ENCODE measurements at regions not wholly inside any gene's neighbourhood (a gene's known extent, or its start where the extent isn't known, plus 50 kb on each side); places are given as distances from the start of the nearest gene placed in this dataset.

GRCh38 chr10:60711496-60711895 lies 66.8 kb upstream of the CDK1 start:
- H3K9ac ChIP-seq (ENCODE audit: low read depth in 1 of 2, low read length in 2 of 2), result no peak overlapping the region
- no peak overlapping the region for H3K27ac ChIP-seq (ENCODE audit: low read depth in 1 of 2, low read length in 2 of 2)
- no peak for DNase-seq (ENCODE audit: low spot score)
- H3K9me3 ChIP-seq (ENCODE audit: control insufficient read depth in 4 of 4, low read length in 3 of 4), result no peaks in the 10 kb centered on the region
- H3K36me3 ChIP-seq (ENCODE audit: control insufficient read depth in 4 of 4, insufficient read depth in 3 of 4, low read depth in 1 of 4, low read length in 3 of 4), result no peaks in the 10 kb centered on the region
- TF ChIP-seq, protein P1, sequence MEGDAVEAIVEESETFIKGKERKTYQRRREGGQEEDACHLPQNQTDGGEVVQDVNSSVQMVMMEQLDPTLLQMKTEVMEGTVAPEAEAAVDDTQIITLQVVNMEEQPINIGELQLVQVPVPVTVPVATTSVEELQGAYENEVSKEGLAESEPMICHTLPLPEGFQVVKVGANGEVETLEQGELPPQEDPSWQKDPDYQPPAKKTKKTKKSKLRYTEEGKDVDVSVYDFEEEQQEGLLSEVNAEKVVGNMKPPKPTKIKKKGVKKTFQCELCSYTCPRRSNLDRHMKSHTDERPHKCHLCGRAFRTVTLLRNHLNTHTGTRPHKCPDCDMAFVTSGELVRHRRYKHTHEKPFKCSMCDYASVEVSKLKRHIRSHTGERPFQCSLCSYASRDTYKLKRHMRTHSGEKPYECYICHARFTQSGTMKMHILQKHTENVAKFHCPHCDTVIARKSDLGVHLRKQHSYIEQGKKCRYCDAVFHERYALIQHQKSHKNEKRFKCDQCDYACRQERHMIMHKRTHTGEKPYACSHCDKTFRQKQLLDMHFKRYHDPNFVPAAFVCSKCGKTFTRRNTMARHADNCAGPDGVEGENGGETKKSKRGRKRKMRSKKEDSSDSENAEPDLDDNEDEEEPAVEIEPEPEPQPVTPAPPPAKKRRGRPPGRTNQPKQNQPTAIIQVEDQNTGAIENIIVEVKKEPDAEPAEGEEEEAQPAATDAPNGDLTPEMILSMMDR (IDR thresholded peaks at IDR 0.05; ENCODE audit: low read depth, low read length, missing input control), result no peak
- no peaks in the 10 kb centered on the region for H3K4me1 ChIP-seq (ENCODE audit: control insufficient read depth in 4 of 4, insufficient read depth in 4 of 4, low read length in 3 of 4)
- peaks cover 0 to 2% (median 0%) of the 10 kb centered on the region in 4 donors for H3K27me3 ChIP-seq (ENCODE audit: control insufficient read depth in 4 of 4, insufficient read depth in 4 of 4, low read length in 3 of 4)
- no peak overlapping the region for H3K4me3 ChIP-seq (ENCODE audit: low read depth in 1 of 3, low read length in 3 of 3)
- 83% methylated on average over 2 of the region's 2 CpGs for WGBS

- H3K9ac ChIP-seq (ENCODE audit: low read depth in 1 of 2, low read length in 2 of 2), result no peak overlapping the region
- no peak overlapping the region for H3K4me3 ChIP-seq (ENCODE audit: low read depth in 1 of 3, low read length in 3 of 3)
- TF ChIP-seq NR2F2 (IDR thresholded peaks at IDR 0.05), result no peak
- no peak for TF ChIP-seq JUND (IDR thresholded peaks at IDR 0.05)
- TF ChIP-seq, protein P1 (IDR thresholded peaks at IDR 0.05; ENCODE audit: low read depth, low read length, missing input control), result no peak
- no peak for TF ChIP-seq HNF4A (conservative IDR thresholded peaks at IDR 0.05)
- TF ChIP-seq EGR1 (IDR thresholded peaks at IDR 0.05; ENCODE audit: low read depth in 2 of 2), result no peak
- TF ChIP-seq, protein P2, sequence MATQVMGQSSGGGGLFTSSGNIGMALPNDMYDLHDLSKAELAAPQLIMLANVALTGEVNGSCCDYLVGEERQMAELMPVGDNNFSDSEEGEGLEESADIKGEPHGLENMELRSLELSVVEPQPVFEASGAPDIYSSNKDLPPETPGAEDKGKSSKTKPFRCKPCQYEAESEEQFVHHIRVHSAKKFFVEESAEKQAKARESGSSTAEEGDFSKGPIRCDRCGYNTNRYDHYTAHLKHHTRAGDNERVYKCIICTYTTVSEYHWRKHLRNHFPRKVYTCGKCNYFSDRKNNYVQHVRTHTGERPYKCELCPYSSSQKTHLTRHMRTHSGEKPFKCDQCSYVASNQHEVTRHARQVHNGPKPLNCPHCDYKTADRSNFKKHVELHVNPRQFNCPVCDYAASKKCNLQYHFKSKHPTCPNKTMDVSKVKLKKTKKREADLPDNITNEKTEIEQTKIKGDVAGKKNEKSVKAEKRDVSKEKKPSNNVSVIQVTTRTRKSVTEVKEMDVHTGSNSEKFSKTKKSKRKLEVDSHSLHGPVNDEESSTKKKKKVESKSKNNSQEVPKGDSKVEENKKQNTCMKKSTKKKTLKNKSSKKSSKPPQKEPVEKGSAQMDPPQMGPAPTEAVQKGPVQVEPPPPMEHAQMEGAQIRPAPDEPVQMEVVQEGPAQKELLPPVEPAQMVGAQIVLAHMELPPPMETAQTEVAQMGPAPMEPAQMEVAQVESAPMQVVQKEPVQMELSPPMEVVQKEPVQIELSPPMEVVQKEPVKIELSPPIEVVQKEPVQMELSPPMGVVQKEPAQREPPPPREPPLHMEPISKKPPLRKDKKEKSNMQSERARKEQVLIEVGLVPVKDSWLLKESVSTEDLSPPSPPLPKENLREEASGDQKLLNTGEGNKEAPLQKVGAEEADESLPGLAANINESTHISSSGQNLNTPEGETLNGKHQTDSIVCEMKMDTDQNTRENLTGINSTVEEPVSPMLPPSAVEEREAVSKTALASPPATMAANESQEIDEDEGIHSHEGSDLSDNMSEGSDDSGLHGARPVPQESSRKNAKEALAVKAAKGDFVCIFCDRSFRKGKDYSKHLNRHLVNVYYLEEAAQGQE (IDR thresholded peaks at IDR 0.05), result no peak
- no peak for TF ChIP-seq GABPA (IDR thresholded peaks at IDR 0.05 in 1 of 2, conservative IDR thresholded peaks at IDR 0.05 in 1 of 2)
- TF ChIP-seq RXRA (IDR thresholded peaks at IDR 0.05), result no peak
- no peak for TF ChIP-seq FOXA1 (IDR thresholded peaks at IDR 0.05)
- TF ChIP-seq MAX (IDR thresholded peaks at IDR 0.05), result no peak
- TF ChIP-seq YY1 (IDR thresholded peaks at IDR 0.05), result no peak
- no peak for TF ChIP-seq RAD21 (IDR thresholded peaks at IDR 0.05)
- TF ChIP-seq FOXA2 (IDR thresholded peaks at IDR 0.05), result no peak
- TF ChIP-seq TAF1 (conservative IDR thresholded peaks at IDR 0.05), result no peak
- TF ChIP-seq HNF4G (IDR thresholded peaks at IDR 0.05), result no peak
- TF ChIP-seq ATF3 (IDR thresholded peaks at IDR 0.05), result no peak
- TF ChIP-seq, protein P3, sequence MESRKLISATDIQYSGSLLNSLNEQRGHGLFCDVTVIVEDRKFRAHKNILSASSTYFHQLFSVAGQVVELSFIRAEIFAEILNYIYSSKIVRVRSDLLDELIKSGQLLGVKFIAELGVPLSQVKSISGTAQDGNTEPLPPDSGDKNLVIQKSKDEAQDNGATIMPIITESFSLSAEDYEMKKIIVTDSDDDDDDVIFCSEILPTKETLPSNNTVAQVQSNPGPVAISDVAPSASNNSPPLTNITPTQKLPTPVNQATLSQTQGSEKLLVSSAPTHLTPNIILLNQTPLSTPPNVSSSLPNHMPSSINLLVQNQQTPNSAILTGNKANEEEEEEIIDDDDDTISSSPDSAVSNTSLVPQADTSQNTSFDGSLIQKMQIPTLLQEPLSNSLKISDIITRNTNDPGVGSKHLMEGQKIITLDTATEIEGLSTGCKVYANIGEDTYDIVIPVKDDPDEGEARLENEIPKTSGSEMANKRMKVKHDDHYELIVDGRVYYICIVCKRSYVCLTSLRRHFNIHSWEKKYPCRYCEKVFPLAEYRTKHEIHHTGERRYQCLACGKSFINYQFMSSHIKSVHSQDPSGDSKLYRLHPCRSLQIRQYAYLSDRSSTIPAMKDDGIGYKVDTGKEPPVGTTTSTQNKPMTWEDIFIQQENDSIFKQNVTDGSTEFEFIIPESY (IDR thresholded peaks at IDR 0.05), result no peak
- H3K27me3 ChIP-seq (ENCODE audit: control insufficient read depth in 4 of 4, insufficient read depth in 4 of 4, low read length in 3 of 4), result peaks cover 0 to 3% (median 0%) of the 10 kb centered on the region in 4 donors
- H3K9me3 ChIP-seq (ENCODE audit: control insufficient read depth in 4 of 4, low read length in 3 of 4), result no peaks in the 10 kb centered on the region
- H3K36me3 ChIP-seq (ENCODE audit: control insufficient read depth in 4 of 4, insufficient read depth in 3 of 4, low read depth in 1 of 4, low read length in 3 of 4), result no peaks in the 10 kb centered on the region
- WGBS, result 79% methylated on average over 1 of the region's 1 CpG
- DNase-seq (ENCODE audit: low spot score), result no peak
- H3K4me1 ChIP-seq (ENCODE audit: control insufficient read depth in 4 of 4, insufficient read depth in 4 of 4, low read length in 3 of 4), result no peaks in the 10 kb centered on the region
- H3K27ac ChIP-seq (ENCODE audit: low read depth in 1 of 2, low read length in 2 of 2), result no peak overlapping the region
These were observed 68.2 kb upstream of the CDK1 start for GRCh38 chr10:60710041-60710440.

All from liver (tissue), 8 donors.